ENCODE measurements at regions not wholly inside any gene's neighbourhood (a gene's known extent, or its start where the extent isn't known, plus 50 kb on each side); places are given as distances from the start of the nearest gene placed in this dataset.

DNA sequence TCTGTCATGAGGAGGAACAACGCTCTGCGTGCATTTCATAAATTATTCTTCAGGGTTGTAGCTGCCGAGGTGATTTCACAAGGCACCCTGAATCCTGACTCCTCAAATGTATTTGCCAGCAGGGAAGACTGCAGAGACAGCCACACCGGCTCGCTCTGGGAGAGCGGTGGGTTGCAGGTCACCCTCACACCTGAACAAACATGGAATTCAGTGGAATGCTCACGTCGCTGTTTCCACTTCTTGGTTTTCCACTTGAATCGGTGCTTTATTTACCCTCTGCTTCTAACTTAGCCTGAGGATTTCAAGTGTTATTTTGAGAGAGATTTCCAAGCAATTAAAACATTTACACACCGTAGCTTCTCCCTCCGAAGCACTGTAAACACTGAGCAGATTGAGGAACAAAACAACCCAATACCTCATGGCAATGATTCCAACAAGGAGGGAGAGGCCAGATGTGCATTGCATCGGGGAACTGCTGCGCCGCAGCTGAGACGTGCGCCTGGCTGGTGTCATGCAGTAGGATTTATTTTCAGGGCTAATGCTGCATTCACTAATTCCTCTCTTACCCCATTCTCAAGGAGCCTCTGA, 59.5 kb upstream of the GGTLC1 start:
- Histone ChIP-seq H3K79me1 (ENCODE audit: low read length) (no peaks in the 10 kb centered on the region), H3K9me3 (ENCODE audit: insufficient read depth, low read depth, low read length) (no peaks in the 10 kb centered on the region)

DNA sequence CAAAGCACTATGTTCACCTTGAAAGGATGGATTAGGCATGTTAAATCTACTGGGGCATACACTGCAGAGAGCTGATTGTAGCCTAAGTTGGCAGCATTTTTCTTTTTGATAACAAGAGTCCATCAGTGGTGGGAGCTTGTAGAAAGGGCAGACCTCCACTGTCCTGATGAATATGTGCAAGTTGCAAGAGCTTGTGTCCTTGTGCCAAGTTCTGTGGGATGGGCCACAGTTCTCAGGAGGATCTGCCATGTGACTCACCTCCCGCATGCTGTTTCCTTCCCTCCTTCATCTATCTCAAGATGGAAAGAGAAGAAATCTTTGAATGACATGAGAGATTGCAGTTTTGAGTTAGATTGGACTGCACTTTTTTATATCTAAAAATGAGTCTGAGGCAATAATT, 58.3 kb upstream of the GGTLC1 start:
- Histone ChIP-seq H2BK120ac (ENCODE audit: insufficient read depth, low read length, poor library complexity) (no peak overlapping the region), H2AK5ac (ENCODE audit: low read length) (no peak overlapping the region), H3K27me3 (ENCODE audit: insufficient read depth, low read length) (no peaks in the 10 kb centered on the region), H3K79me1 (ENCODE audit: low read length) (no peaks in the 10 kb centered on the region), H3K27ac (ENCODE audit: low read depth, low read length) (no peak overlapping the region), H3K9ac (ENCODE audit: low read length) (no peak overlapping the region), H4K12ac (ENCODE audit: low read depth, low read length) (no peak overlapping the region), H3K4me2 (ENCODE audit: low read length) (no peak overlapping the region), H3K4me1 (ENCODE audit: control insufficient read depth in 1 of 2, insufficient read depth in 2 of 2, low read length in 2 of 2) (no peaks in the 10 kb centered on the region), H3K23ac (ENCODE audit: low read length) (no peak overlapping the region), H3K79me2 (ENCODE audit: control insufficient read depth, insufficient read depth, low read length, poor library complexity) (no peaks in the 10 kb centered on the region), H2AFZ (ENCODE audit: insufficient read depth, low read length, poor library complexity) (no peak overlapping the region), H3K4ac (ENCODE audit: low read depth, low read length) (no peak overlapping the region), H3K4me3 (ENCODE audit: low read depth, low read length) (no peak overlapping the region), H3K36me3 (ENCODE audit: control insufficient read depth in 1 of 2, insufficient read depth in 2 of 2, low read length in 2 of 2) (no peaks in the 10 kb centered on the region), H3K9me3 (ENCODE audit: insufficient read depth, low read depth, low read length) (no peaks in the 10 kb centered on the region), H2BK12ac (ENCODE audit: low read length) (no peak overlapping the region), H2BK5ac (ENCODE audit: low read depth, low read length, poor library complexity) (no peak overlapping the region), H3K18ac (ENCODE audit: low read length) (no peak overlapping the region), H4K91ac (ENCODE audit: low read depth, low read length) (no peak overlapping the region), H4K8ac (ENCODE audit: low read depth, low read length) (no peak overlapping the region), H3K14ac (ENCODE audit: low read length) (no peak overlapping the region)
- WGBS (ENCODE audit: extremely low coverage, insufficient coverage, insufficient read length) = no CpG with 5 or more reads among the region's 1 CpG
- DNase-seq = no peak

More for the DNA sequence above, 59.5 kb upstream of the GGTLC1 start:
- Histone ChIP-seq H2AK5ac (ENCODE audit: low read length) (no peak overlapping the region), H3K27ac (ENCODE audit: low read depth, low read length) (no peak overlapping the region), H2BK12ac (ENCODE audit: low read length) (no peak overlapping the region), H2AFZ (ENCODE audit: insufficient read depth, low read length, poor library complexity) (no peak overlapping the region), H4K12ac (ENCODE audit: low read depth, low read length) (no peak overlapping the region), H3K4me2 (ENCODE audit: low read length) (no peak overlapping the region), H3K18ac (ENCODE audit: low read length) (no peak overlapping the region), H3K14ac (ENCODE audit: low read length) (no peak overlapping the region), H3K4me3 (ENCODE audit: low read depth, low read length) (no peak overlapping the region), H4K8ac (ENCODE audit: low read depth, low read length) (no peak overlapping the region), H3K27me3 (ENCODE audit: insufficient read depth, low read length) (no peaks in the 10 kb centered on the region), H2BK5ac (ENCODE audit: low read depth, low read length, poor library complexity) (no peak overlapping the region), H3K4ac (ENCODE audit: low read depth, low read length) (no peak overlapping the region), H3K79me2 (ENCODE audit: control insufficient read depth, insufficient read depth, low read length, poor library complexity) (no peaks in the 10 kb centered on the region), H2BK120ac (ENCODE audit: insufficient read depth, low read length, poor library complexity) (no peak overlapping the region), H3K4me1 (ENCODE audit: control insufficient read depth in 1 of 2, insufficient read depth in 2 of 2, low read length in 2 of 2) (no peaks in the 10 kb centered on the region), H3K23ac (ENCODE audit: low read length) (no peak overlapping the region), H4K91ac (ENCODE audit: low read depth, low read length) (no peak overlapping the region), H3K9ac (ENCODE audit: low read length) (no peak overlapping the region), H3K36me3 (ENCODE audit: control insufficient read depth in 1 of 2, insufficient read depth in 2 of 2, low read length in 2 of 2) (no peaks in the 10 kb centered on the region)
- no CpG with 5 or more reads among the region's 16 CpGs for WGBS (ENCODE audit: extremely low coverage, insufficient coverage, insufficient read length)
- DNase-seq = no peak

DNA sequence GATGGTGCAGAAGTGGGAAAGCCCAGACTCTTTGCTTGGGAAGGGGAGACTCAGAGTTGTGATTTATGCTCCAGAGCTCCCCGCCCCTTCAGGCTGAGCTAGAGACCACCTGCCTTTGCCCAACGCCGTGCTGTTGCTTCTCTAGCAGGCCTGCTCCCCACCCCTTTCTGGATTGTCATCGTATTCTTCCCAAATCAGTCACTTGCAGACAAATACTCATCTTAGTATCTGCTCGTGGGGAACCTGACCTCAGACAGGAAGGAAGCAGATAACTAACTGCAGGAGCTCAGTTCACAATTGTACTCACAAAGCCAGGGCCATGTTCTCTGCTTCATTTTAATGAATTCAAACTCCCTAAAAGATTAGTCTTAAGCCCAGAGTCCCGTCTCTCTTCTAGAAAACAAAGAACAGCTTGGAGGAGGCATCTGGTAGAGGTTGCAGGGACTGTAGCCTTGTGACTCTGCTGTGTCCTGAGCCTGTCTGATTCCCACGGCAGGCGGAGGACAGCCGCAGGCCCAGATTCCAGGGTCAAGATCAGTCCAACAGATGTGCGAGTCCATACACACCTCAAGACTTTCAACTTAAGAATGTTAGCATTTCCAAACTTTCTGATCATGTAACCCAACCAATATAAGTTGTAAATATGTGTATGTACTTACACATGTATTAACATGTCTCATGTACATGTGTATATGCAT, 57.2 kb upstream of the GGTLC1 start:
- Histone ChIP-seq H2AK5ac (ENCODE audit: low read length) (no peak overlapping the region), H2AFZ (ENCODE audit: insufficient read depth, low read length, poor library complexity) (no peak overlapping the region), H3K27ac (ENCODE audit: low read depth, low read length) (no peak overlapping the region), H3K9ac (ENCODE audit: low read length) (no peak overlapping the region), H4K8ac (ENCODE audit: low read depth, low read length) (no peak overlapping the region), H2BK5ac (ENCODE audit: low read depth, low read length, poor library complexity) (no peak overlapping the region), H2BK12ac (ENCODE audit: low read length) (no peak overlapping the region), H3K79me2 (ENCODE audit: control insufficient read depth, insufficient read depth, low read length, poor library complexity) (no peaks in the 10 kb centered on the region), H4K12ac (ENCODE audit: low read depth, low read length) (no peak overlapping the region), H3K4ac (ENCODE audit: low read depth, low read length) (no peak overlapping the region), H4K91ac (ENCODE audit: low read depth, low read length) (no peak overlapping the region), H3K79me1 (ENCODE audit: low read length) (no peaks in the 10 kb centered on the region), H3K4me2 (ENCODE audit: low read length) (no peak overlapping the region), H3K27me3 (ENCODE audit: insufficient read depth, low read length) (no peaks in the 10 kb centered on the region), H3K36me3 (ENCODE audit: control insufficient read depth in 1 of 2, insufficient read depth in 2 of 2, low read length in 2 of 2) (no peaks in the 10 kb centered on the region), H3K9me3 (ENCODE audit: insufficient read depth, low read depth, low read length) (no peaks in the 10 kb centered on the region), H3K4me3 (ENCODE audit: low read depth, low read length) (no peak overlapping the region), H2BK120ac (ENCODE audit: insufficient read depth, low read length, poor library complexity) (no peak overlapping the region), H3K4me1 (ENCODE audit: control insufficient read depth in 1 of 2, insufficient read depth in 2 of 2, low read length in 2 of 2) (no peaks in the 10 kb centered on the region), H3K18ac (ENCODE audit: low read length) (no peak overlapping the region), H3K23ac (ENCODE audit: low read length) (no peak overlapping the region), H3K14ac (ENCODE audit: low read length) (no peak overlapping the region)
- WGBS (ENCODE audit: extremely low coverage, insufficient coverage, insufficient read length) = no CpG with 5 or more reads among the region's 10 CpGs
- DNase-seq = no peak

DNA sequence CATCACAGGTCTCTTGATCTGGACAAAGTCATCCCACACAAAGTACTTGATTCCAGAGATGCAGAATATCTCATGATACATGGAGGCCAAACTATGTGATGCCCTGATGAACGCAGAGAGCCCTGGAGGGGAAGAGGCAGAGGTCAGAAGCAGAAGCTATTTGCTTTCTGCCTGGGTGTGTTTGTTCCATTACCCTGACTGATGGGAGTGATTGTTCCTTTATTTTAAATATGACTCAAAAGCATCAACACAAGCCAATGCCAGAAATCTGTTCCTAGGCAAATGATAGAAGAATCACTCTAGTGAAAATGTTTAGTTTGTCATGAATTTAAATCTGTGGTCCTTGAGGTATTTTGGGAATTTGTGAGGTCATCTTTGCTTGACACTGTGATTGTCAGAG, 54.7 kb upstream of the GGTLC1 start:
- no peaks in the 10 kb centered on the region for H3K79me2 ChIP-seq (ENCODE audit: control insufficient read depth, insufficient read depth, low read length, poor library complexity)
- H3K4me1 ChIP-seq (ENCODE audit: control insufficient read depth in 1 of 2, insufficient read depth in 2 of 2, low read length in 2 of 2) = no peaks in the 10 kb centered on the region
- H3K36me3 ChIP-seq (ENCODE audit: control insufficient read depth in 1 of 2, insufficient read depth in 2 of 2, low read length in 2 of 2) = no peaks in the 10 kb centered on the region
- no peaks in the 10 kb centered on the region for H3K79me1 ChIP-seq (ENCODE audit: low read length)
- H3K9ac ChIP-seq (ENCODE audit: low read length) = no peak overlapping the region
- no peak overlapping the region for H3K27ac ChIP-seq (ENCODE audit: low read depth, low read length)
- DNase-seq = no peak
- no peak overlapping the region for H4K12ac ChIP-seq (ENCODE audit: low read depth, low read length)
- no peak overlapping the region for H3K4me3 ChIP-seq (ENCODE audit: low read depth, low read length)
- H3K14ac ChIP-seq (ENCODE audit: low read length) = no peak overlapping the region
- H3K4me2 ChIP-seq (ENCODE audit: low read length) = no peak overlapping the region
- H2AFZ ChIP-seq (ENCODE audit: insufficient read depth, low read length, poor library complexity) = no peak overlapping the region
- no peaks in the 10 kb centered on the region for H3K9me3 ChIP-seq (ENCODE audit: insufficient read depth, low read depth, low read length)
- no peak overlapping the region for H3K23ac ChIP-seq (ENCODE audit: low read length)
- no peak overlapping the region for H4K91ac ChIP-seq (ENCODE audit: low read depth, low read length)
- no peak overlapping the region for H4K8ac ChIP-seq (ENCODE audit: low read depth, low read length)
- no CpG with 5 or more reads among the region's 1 CpG for WGBS (ENCODE audit: extremely low coverage, insufficient coverage, insufficient read length)
- H2BK12ac ChIP-seq (ENCODE audit: low read length) = no peak overlapping the region
- no peak overlapping the region for H2AK5ac ChIP-seq (ENCODE audit: low read length)
- no peaks in the 10 kb centered on the region for H3K27me3 ChIP-seq (ENCODE audit: insufficient read depth, low read length)
- H2BK120ac ChIP-seq (ENCODE audit: insufficient read depth, low read length, poor library complexity) = no peak overlapping the region
- no peak overlapping the region for H3K18ac ChIP-seq (ENCODE audit: low read length)
- no peak overlapping the region for H3K4ac ChIP-seq (ENCODE audit: low read depth, low read length)
- H2BK5ac ChIP-seq (ENCODE audit: low read depth, low read length, poor library complexity) = no peak overlapping the region

Measured in trophoblast cell (in vitro differentiated cells and primary cell).